H1 (cell line): ENCODE measurements at regions not wholly inside any gene's neighbourhood (a gene's known extent, or its start where the extent isn't known, plus 50 kb on each side); places are given as distances from the start of the nearest gene placed in this dataset.
"Not testable (repeated sequence)": the region's sequence is repeated elsewhere in the genome, so short reads cannot be mapped to it uniquely, and the experiment has no call there.

Experiments
- CTCF ChIA-PET: fragments of 300-600 bp; sonication (Branson Sonifier 250); formaldehyde crosslinking; loops from one replicate; lab custom pipeline; 2021; ENCODE audit not compliant: partially characterized antibody; lab: Charles Lee
- POLR2A ChIA-PET: fragments of 300-600 bp; sonication (Branson Sonifier 250); formaldehyde crosslinking; loops from one replicate; lab custom pipeline; 2021; ENCODE audit warnings: inconsistent platforms; ENCODE audit not compliant: partially characterized antibody; lab: Charles Lee
- DNase-seq, 2 experiments: peaks; one replicate each; pipeline versions ENCODE4 v3.0.0 to v3.0.0-alpha.2; 2010 to 2022; ENCODE audit warnings: low spot score in 2 of 2, low read depth in 1 of 2, mixed read lengths in 1 of 2
- FAIRE-seq: peaks from 2 replicates; lab custom pipeline; 2011; peaks lifted over from hg19 to GRCh38; lab: Jason Lieb, UNC
- H2AFZ ChIP-seq: 2 replicates; pipeline ENCODE4 v1.8.1; 2012; ENCODE audit warnings: low read length, inconsistent platforms
- H2AK5ac ChIP-seq: 2 replicates; pipeline ENCODE4 v1.6.1; 2013; ENCODE audit warnings: low read depth, low read length
- H2BK120ac ChIP-seq: replicated peaks from 2 replicates; pipeline ENCODE3; 2013; ENCODE audit warnings: low read depth, low read length, inconsistent platforms
- H2BK12ac ChIP-seq: 2 replicates; pipeline ENCODE4 v1.6.1; 2013; ENCODE audit warnings: low read depth, low read length
- H2BK15ac ChIP-seq: 2 replicates; pipeline ENCODE4 v1.6.1; 2013; ENCODE audit warnings: low read length
- H2BK20ac ChIP-seq: 2 replicates; pipeline ENCODE4 v1.6.1; 2013; ENCODE audit warnings: low read length
- H2BK5ac ChIP-seq: 2 replicates; pipeline ENCODE4 v1.6.1; 2013; ENCODE audit warnings: low read depth, low read length
- H3K14ac ChIP-seq: 2 replicates; pipeline ENCODE4 v1.6.1; 2013; ENCODE audit warnings: inconsistent platforms; ENCODE audit not compliant: insufficient read length
- H3K18ac ChIP-seq: 2 replicates; pipeline ENCODE4 v1.6.1; 2013; ENCODE audit warnings: low read length; ENCODE audit errors: extremely low read depth
- H3K23ac ChIP-seq: 2 replicates; pipeline ENCODE4 v1.6.1; 2013; ENCODE audit warnings: inconsistent platforms; ENCODE audit not compliant: insufficient read length
- H3K23me2 ChIP-seq: 2 replicates; pipeline ENCODE4 v1.6.1; 2013; ENCODE audit warnings: low read depth, low read length
- H3K27ac ChIP-seq: 2 replicates; pipeline ENCODE4 v1.6.1; 2011; ENCODE audit warnings: low read depth, low read length, inconsistent platforms
- H3K27me3 ChIP-seq, 4 experiments: replicated peaks in 1 of 4; 1 replicate in 1 of 4; 2 replicates in 3 of 4; pipeline versions ENCODE4 v1.6.1 to v1.8.1; 2011 to 2013; ENCODE audit warnings: low read length in 3 of 4, mild to moderate bottlenecking in 3 of 4, inconsistent platforms in 2 of 4, mixed read lengths in 2 of 4, moderate library complexity in 1 of 4; ENCODE audit not compliant: control insufficient read depth in 3 of 4, insufficient read depth in 3 of 4; ENCODE audit errors: extremely low read depth in 1 of 4
- H3K36me3 ChIP-seq, 4 experiments: 2 replicates each; pipeline versions ENCODE4 v1.6.1 to v1.8.1; 2011 to 2013; ENCODE audit warnings: mild to moderate bottlenecking in 4 of 4, low read length in 3 of 4, moderate library complexity in 2 of 4, control low read depth in 1 of 4, inconsistent platforms in 1 of 4; ENCODE audit not compliant: insufficient read depth in 4 of 4, control insufficient read depth in 2 of 4
- H3K4ac ChIP-seq: replicated peaks from 2 replicates; pipeline ENCODE3; 2013; ENCODE audit warnings: low read length, low read depth, mixed read lengths, inconsistent platforms; ENCODE audit not compliant: insufficient read length
- H3K4me1 ChIP-seq, 4 experiments: replicated peaks in 1 of 4; 1 replicate in 1 of 4; 2 replicates in 3 of 4; pipeline versions ENCODE4 v1.6.1 to v1.8.1; 2011 to 2013; ENCODE audit warnings: low read length in 3 of 4, inconsistent platforms in 2 of 4, mixed read lengths in 1 of 4; ENCODE audit not compliant: insufficient read depth in 4 of 4, control insufficient read depth in 3 of 4
- H3K4me2 ChIP-seq, 2 experiments: 2 replicates each; pipeline versions ENCODE4 v1.6.1 to v1.8.1; 2011 to 2013; ENCODE audit warnings: low read depth in 2 of 2, low read length in 2 of 2, control low read depth in 1 of 2, inconsistent platforms in 1 of 2, mild to moderate bottlenecking in 1 of 2; ENCODE audit not compliant: insufficient read depth in 1 of 2
- H3K4me3 ChIP-seq, 4 experiments: fragments of 200-600, 300-600 bp in 1 of 4; sonication (generic), shearing (Covaris generic), sonication (Bioruptor Twin) in 1 of 4; 2 replicates each; pipeline versions ENCODE4 v1.5.1 to v1.8.1; 2011 to 2016; ENCODE audit warnings: low read length in 4 of 4, low read depth in 3 of 4, control low read depth in 2 of 4, inconsistent platforms in 2 of 4, mild to moderate bottlenecking in 2 of 4, mixed read lengths in 1 of 4, moderate library complexity in 1 of 4; ENCODE audit not compliant: insufficient read depth in 2 of 4; ENCODE audit errors: extremely low read depth in 1 of 4
- H3K56ac ChIP-seq: replicated peaks from 2 replicates; pipeline ENCODE3; 2013; ENCODE audit warnings: low read depth, mild to moderate bottlenecking, mixed read lengths, low read length, inconsistent platforms; ENCODE audit not compliant: insufficient read length
- H3K79me1 ChIP-seq: 2 replicates; pipeline ENCODE4 v1.6.1; 2013; ENCODE audit warnings: low read depth, low read length, control low read depth
- H3K79me2 ChIP-seq, 2 experiments: 2 replicates each; pipeline versions ENCODE4 v1.6.1 to v1.8.1; 2012 to 2013; ENCODE audit warnings: low read length in 2 of 2, mild to moderate bottlenecking in 2 of 2, inconsistent platforms in 1 of 2; ENCODE audit not compliant: insufficient read depth in 2 of 2, control insufficient read depth in 1 of 2
- H3K9ac ChIP-seq, 4 experiments: replicated peaks in 1 of 4; 1 replicate in 1 of 4; 2 replicates in 3 of 4; pipeline versions ENCODE4 v1.6.1 to v1.8.1; 2011 to 2013; ENCODE audit warnings: low read depth in 3 of 4, low read length in 3 of 4, control low read depth in 2 of 4, mild to moderate bottlenecking in 2 of 4, moderate library complexity in 2 of 4, inconsistent platforms in 1 of 4; ENCODE audit errors: extremely low read depth in 1 of 4
- H3K9me3 ChIP-seq, 2 experiments: 2 replicates each; pipeline versions ENCODE4 v1.6.1 to v1.8.1; 2012 to 2013; ENCODE audit warnings: mild to moderate bottlenecking in 2 of 2, moderate library complexity in 2 of 2, control low read depth in 1 of 2, inconsistent platforms in 1 of 2, low read depth in 1 of 2, low read length in 1 of 2, mixed read lengths in 1 of 2; ENCODE audit not compliant: insufficient read depth in 2 of 2
- H4K20me1 ChIP-seq, 2 experiments: replicated peaks in 1 of 2; 2 replicates each; pipeline versions ENCODE3 to v1.8.1; 2011 to 2013; ENCODE audit warnings: inconsistent platforms in 2 of 2, low read length in 2 of 2, mild to moderate bottlenecking in 1 of 2; ENCODE audit not compliant: insufficient read depth in 2 of 2, control insufficient read depth in 1 of 2
- H4K5ac ChIP-seq: 2 replicates; pipeline ENCODE4 v1.6.1; 2013; ENCODE audit warnings: low read length, low read depth, mixed read lengths, inconsistent platforms; ENCODE audit not compliant: insufficient read length
- H4K8ac ChIP-seq: 2 replicates; pipeline ENCODE4 v1.8.0; 2013; ENCODE audit warnings: mild to moderate bottlenecking, moderate library complexity, low read length, inconsistent platforms; ENCODE audit not compliant: insufficient read depth; ENCODE audit errors: extremely low read depth
- H4K91ac ChIP-seq: replicated peaks from 2 replicates; pipeline ENCODE3; 2013; ENCODE audit warnings: low read length, mixed read lengths, inconsistent platforms; ENCODE audit not compliant: insufficient read length
- WGBS, 2 experiments: shearing (Covaris generic) in 1 of 2; methylation state at CpG; one replicate each; pipeline versions ENCODE4 v1.1.6 to v1.1.7; 2013 to 2015; ENCODE audit warnings: low lambda C conversion rate in 2 of 2, mixed read lengths in 2 of 2, inconsistent platforms in 1 of 2, low coverage in 1 of 2, missing lambda C conversion rate in 1 of 2; ENCODE audit not compliant: insufficient replicate concordance in 2 of 2, insufficient coverage in 1 of 2, insufficient read length in 1 of 2; ENCODE audit errors: extremely low coverage in 1 of 2, missing lambda C conversion rate in 1 of 2; 5-methylcytosine and 5-hydroxymethylcytosine counted together

GRCh38 chr7:32205298-32205824, 135.2 kb upstream of the PDE1C start:
- H3K23me2 ChIP-seq, H2AFZ ChIP-seq, H3K9me3 ChIP-seq, DNase-seq, H2BK5ac ChIP-seq, H3K14ac ChIP-seq, FAIRE-seq, H4K20me1 ChIP-seq, H3K27me3 ChIP-seq, H3K56ac ChIP-seq, POLR2A ChIA-PET, H2AK5ac ChIP-seq, H3K23ac ChIP-seq, H4K91ac ChIP-seq, H3K4me1 ChIP-seq, H3K9ac ChIP-seq, H3K36me3 ChIP-seq, H2BK120ac ChIP-seq, H4K8ac ChIP-seq, H3K79me1 ChIP-seq, H2BK15ac ChIP-seq, H3K4me3 ChIP-seq, H3K79me2 ChIP-seq, H3K4ac ChIP-seq, H3K27ac ChIP-seq, H4K5ac ChIP-seq, H3K4me2 ChIP-seq, H2BK20ac ChIP-seq, H3K18ac ChIP-seq, H2BK12ac ChIP-seq: not testable (repeated sequence)
- CTCF ChIA-PET, result interaction anchor here (0.6 to 11.1 kb wide), 39 partner anchors 8 to 482 kb away, joined by 3 to 108 read pairs (median 4); no protein-coding TSS in a partner anchor
- 72% methylated on average over 4 of the region's 4 CpGs; no CpG with 5 or more reads in 1 of the 2 experiments for WGBS, 2 experiments
